ENCODE measurements at regions not wholly inside any gene's neighbourhood (a gene's known extent, or its start where the extent isn't known, plus 50 kb on each side); places are given as distances from the start of the nearest gene placed in this dataset.

DNA sequence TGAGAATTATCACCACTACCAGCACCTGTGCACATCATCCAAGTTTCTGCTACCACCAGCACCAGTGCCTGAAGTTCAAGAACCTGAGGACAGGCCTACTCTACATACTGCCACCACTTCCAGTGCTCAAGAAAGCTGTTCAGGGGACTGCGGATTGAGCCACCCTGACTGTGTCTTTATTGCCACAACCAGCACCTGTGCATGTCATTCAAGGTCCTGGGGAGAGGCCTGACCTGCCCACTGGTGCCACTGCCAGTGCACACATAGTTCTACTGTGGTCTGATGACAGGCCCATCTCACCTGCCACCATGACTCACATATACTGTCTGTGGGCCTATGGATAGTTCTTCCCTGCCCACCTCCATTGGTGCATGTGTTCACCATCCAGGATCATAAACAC lies 559.4 kb downstream of the COL12A1 start:
- no peaks in the 10 kb centered on the region for H3K4me1 ChIP-seq
- H3K36me3 ChIP-seq, result no peaks in the 10 kb centered on the region
- H3K27me3 ChIP-seq, result no peaks in the 10 kb centered on the region
- no peak overlapping the region for H3K4me3 ChIP-seq
- DNase-seq, result no peak
- no peak overlapping the region for H3K27ac ChIP-seq
- no peaks in the 10 kb centered on the region for H3K9me3 ChIP-seq
- WGBS, 2 donors, result no CpG with 5 or more reads among the region's 1 CpG
- intact Hi-C loops (cut with DNase I), result no loop called here
- TF ChIP-seq, protein P1, sequence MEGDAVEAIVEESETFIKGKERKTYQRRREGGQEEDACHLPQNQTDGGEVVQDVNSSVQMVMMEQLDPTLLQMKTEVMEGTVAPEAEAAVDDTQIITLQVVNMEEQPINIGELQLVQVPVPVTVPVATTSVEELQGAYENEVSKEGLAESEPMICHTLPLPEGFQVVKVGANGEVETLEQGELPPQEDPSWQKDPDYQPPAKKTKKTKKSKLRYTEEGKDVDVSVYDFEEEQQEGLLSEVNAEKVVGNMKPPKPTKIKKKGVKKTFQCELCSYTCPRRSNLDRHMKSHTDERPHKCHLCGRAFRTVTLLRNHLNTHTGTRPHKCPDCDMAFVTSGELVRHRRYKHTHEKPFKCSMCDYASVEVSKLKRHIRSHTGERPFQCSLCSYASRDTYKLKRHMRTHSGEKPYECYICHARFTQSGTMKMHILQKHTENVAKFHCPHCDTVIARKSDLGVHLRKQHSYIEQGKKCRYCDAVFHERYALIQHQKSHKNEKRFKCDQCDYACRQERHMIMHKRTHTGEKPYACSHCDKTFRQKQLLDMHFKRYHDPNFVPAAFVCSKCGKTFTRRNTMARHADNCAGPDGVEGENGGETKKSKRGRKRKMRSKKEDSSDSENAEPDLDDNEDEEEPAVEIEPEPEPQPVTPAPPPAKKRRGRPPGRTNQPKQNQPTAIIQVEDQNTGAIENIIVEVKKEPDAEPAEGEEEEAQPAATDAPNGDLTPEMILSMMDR (IDR thresholded peaks at IDR 0.05), result no peak
- no peak for TF ChIP-seq POLR2A (IDR thresholded peaks at IDR 0.05)

DNA sequence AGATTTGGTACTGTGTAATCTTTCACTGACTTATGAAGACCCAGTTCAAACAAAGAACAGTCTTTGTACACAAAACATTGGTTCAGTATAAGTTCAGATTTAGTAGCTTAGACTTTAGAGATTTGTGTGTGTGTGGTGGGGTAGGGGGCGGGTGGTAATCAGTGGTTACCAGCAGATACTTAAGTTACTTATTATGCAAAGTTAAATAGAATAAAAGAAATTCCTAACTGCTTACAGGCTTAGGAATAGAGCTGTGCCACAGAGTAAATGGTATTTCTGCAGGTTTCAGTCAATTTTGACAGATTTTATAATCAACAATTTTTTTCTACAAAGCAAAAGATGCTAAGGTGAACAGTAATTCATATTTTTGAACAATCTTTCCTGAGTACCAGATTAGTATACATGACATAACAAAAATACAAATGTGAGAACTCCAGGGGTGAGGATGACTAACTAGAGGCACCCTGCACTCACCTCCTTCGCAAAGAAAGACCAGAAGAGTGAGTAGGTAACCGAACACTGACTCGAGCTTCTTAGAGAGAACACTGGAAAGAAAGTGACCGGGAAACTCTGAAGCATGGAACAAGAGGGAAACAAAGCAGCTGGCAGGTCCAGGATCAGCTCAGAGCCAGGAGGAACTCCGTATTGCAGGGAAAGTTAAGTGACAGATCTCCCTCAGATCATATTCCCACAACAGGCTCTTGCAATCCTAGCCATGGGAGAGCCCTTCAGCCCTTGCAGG lies 560.6 kb downstream of the COL12A1 start:
- no peaks in the 10 kb centered on the region for H3K36me3 ChIP-seq
- H3K9me3 ChIP-seq, result no peaks in the 10 kb centered on the region
- no peaks in the 10 kb centered on the region for H3K27me3 ChIP-seq
- WGBS, 2 donors, result 83% methylated on average over 6 of the region's 6 CpGs
- H3K4me3 ChIP-seq, result no peak overlapping the region
- H3K4me1 ChIP-seq, result no peaks in the 10 kb centered on the region
- intact Hi-C loops (cut with DNase I), result no loop called here
- no peak for DNase-seq
- no peak overlapping the region for H3K27ac ChIP-seq
- no peak for TF ChIP-seq POLR2A (IDR thresholded peaks at IDR 0.05)
- TF ChIP-seq, protein P1 (IDR thresholded peaks at IDR 0.05), result no peak

DNA sequence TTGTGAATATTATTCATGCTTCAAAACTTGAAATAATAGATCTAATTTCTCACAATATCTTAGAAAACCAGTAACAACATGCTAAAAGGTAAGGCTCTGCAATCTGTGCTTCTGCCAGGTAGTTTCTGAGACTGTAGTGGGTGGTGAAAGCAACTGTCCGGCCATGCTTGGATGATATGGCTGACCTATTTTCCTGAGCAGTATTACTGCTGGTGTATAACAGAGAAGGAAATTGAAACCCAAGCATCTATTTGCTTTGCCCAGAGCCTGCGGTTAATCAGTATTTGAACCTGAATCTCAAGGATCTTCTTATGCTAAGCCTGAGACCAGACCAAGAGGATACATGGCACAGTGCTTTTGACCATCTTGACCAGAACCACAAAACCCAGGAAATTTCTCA lies 563.8 kb downstream of the COL12A1 start:
- TF ChIP-seq, protein P1 (IDR thresholded peaks at IDR 0.05), result no peak
- TF ChIP-seq POLR2A (IDR thresholded peaks at IDR 0.05), result no peak
- WGBS, 2 donors, result 84 to 85% methylated on average over 2 of the region's 2 CpGs
- no peak overlapping the region for H3K27ac ChIP-seq
- no peaks in the 10 kb centered on the region for H3K4me1 ChIP-seq
- H3K9me3 ChIP-seq, result no peaks in the 10 kb centered on the region
- no peaks in the 10 kb centered on the region for H3K27me3 ChIP-seq
- no peak overlapping the region for H3K4me3 ChIP-seq
- intact Hi-C loops (cut with DNase I), result no loop called here
- no peak for DNase-seq
- no peaks in the 10 kb centered on the region for H3K36me3 ChIP-seq

DNA sequence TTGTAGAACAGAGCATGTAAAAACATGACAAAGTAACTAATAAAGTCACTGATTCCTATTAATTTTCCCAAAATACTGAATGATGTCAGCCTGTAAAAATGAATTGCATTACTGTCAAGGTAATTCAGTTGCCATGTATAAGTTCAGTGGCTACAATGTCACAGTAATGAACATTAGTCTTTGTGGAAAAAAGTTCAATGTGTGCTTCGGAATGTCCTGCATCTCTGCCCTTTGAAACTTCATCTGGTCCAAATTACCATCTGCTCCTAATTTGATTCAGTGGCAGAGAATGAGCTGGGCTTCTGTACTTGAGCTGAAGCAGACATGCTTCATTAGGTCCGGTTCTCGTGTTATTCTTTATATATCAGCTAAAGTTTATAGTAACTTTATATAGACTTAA lies 567.4 kb downstream of the COL12A1 start:
- WGBS, 2 donors, result 65% methylated on average over 3 of the region's 3 CpGs
- DNase-seq, result no peak
- intact Hi-C loops (cut with DNase I), result no loop called here

DNA sequence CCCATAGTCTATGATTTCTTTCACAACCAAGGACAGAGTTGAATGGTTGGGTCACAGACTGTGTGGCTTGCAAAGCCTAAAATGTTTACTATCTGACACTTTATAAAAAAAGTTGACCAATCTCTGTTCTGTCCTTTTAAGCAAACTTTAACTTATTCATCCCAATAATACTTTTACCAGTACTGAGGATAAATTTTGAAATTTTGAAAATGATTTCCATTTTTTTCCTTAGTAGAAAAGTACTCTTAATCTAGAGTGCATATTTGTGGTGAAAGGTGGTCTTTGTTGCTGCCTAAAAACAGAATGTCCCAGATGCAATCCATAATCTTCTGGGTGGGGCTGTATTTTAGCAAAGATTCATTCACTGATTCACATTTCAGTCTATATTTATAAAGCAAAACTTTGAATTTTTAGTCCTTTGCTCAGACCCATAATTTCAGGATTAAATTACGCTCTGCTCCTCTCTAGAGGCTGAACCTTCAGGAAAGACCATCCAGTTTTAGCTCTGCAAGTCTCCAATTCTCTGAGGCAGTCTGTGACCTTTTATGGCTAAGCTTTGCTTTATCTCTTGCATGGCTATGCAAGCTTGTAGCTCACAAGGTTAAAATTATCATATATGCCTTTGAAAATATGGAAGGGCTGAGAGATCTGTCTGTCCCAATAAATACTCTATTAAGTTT lies 573.5 kb downstream of the COL12A1 start:
- no peaks in the 10 kb centered on the region for H3K4me1 ChIP-seq
- H3K9me3 ChIP-seq, result no peaks in the 10 kb centered on the region
- WGBS, 2 donors, result 86 to 100% methylated on average over 1 of the region's 1 CpG
- H3K36me3 ChIP-seq, result no peaks in the 10 kb centered on the region
- no peak for TF ChIP-seq POLR2A (IDR thresholded peaks at IDR 0.05)
- TF ChIP-seq, protein P1 (IDR thresholded peaks at IDR 0.05), result no peak
- intact Hi-C loops (cut with DNase I), result no loop called here
- H3K27ac ChIP-seq, result no peak overlapping the region
- H3K27me3 ChIP-seq, result no peaks in the 10 kb centered on the region
- no peak overlapping the region for H3K4me3 ChIP-seq
- no peak for DNase-seq

More for the DNA sequence above, 567.4 kb downstream of the COL12A1 start:
- H3K9me3 ChIP-seq, result no peaks in the 10 kb centered on the region
- no peaks in the 10 kb centered on the region for H3K27me3 ChIP-seq
- no peak overlapping the region for H3K4me3 ChIP-seq
- H3K4me1 ChIP-seq, result no peaks in the 10 kb centered on the region
- no peaks in the 10 kb centered on the region for H3K36me3 ChIP-seq
- H3K27ac ChIP-seq, result no peak overlapping the region
- TF ChIP-seq, protein P1 (IDR thresholded peaks at IDR 0.05), result no peak
- no peak for TF ChIP-seq POLR2A (IDR thresholded peaks at IDR 0.05)
